ENCODE measurements at regions not wholly inside any gene's neighbourhood (a gene's known extent, or its start where the extent isn't known, plus 50 kb on each side); places are given as distances from the start of the nearest gene placed in this dataset.

GRCh38 chr5:168048486-168048885 lies 243.0 kb upstream of the WWC1 start:
- DNase-seq: no peak

DNA sequence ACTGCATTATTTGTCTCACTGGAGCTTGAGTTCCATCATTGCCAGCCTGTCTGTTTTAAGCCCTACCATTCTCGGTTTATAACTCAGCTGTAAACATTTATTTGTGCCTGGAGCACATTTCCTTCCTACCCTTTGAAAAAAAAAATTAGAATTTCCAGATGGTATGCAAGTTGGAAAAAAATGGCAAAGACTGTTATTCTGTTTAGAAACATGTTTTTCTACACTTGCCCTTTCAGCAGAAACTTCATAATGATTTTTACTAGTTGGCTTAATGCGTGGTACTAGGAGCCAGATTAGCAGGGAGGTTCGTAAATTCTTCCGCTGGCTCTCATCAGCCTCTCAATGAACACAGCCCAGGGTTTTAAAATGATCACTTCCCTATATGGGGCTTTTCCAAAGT lies 238.8 kb upstream of the WWC1 start:
- no peak for DNase-seq

DNA sequence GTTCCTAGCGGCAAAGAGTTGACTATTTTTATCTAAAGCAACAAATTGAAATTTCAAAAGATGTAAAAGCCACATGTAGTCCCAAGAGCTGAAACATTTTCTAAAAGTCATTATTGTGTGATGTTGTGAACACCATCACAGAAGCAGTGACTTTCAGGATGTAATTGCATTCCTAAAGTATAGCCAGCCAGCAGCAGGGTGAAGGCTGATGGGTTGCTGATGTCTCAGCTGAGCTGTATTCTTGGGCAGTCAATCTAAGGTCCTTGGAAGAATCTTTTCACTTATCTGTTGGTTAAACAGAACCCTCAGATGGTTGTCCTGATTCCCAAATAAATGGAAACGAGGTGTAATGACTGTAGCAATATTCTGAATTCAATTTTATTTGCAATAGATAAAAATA lies 237.4 kb upstream of the WWC1 start:
- DNase-seq: no peak

DNA sequence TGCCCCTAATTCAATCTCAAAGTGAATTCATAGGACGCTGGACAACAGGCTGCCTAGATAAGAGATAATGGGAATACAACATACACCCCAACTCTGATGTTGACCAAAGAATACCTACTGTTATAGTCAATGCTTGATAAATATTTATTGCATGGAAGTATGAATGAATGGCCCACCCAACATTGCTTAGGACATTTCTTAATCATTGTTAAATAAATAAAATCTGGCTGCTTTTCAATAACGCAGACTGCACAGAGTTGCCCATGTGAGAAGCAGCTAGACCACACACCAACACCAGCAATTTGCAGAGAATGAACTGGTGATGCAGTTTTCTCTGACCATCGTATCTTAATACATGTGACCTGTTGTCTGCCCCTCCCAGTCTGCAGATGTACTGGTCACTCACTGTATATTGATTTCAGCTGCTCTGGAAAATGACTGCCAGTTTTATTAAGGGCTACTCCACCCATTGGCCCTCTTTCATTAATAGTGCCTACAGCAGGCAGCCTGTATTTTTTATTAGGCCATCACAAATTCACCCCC lies 236.2 kb upstream of the WWC1 start:
- no peak for DNase-seq

- no peak for DNase-seq
Measured at GRCh38 chr5:168055961-168056360, 235.5 kb upstream of the WWC1 start.

- DNase-seq: no peak
Measured at GRCh38 chr5:168056499-168057182, 234.8 kb upstream of the WWC1 start.

- DNase-seq: no peak
Measured at GRCh38 chr5:168057905-168058304, 233.5 kb upstream of the WWC1 start.

GRCh38 chr5:168059131-168059530 lies 232.3 kb upstream of the WWC1 start:
- no peak for DNase-seq

GRCh38 chr5:168062239-168062638 lies 229.2 kb upstream of the WWC1 start:
- no peak for DNase-seq

- DNase-seq: no peak
Measured at GRCh38 chr5:168064457-168064856, 227.0 kb upstream of the WWC1 start.

- DNase-seq: no peak
Measured at GRCh38 chr5:168064933-168065622, 226.4 kb upstream of the WWC1 start.

- no peak for DNase-seq
Measured at GRCh38 chr5:168066536-168067208, 224.8 kb upstream of the WWC1 start.

GRCh38 chr5:168070761-168071160 lies 220.7 kb upstream of the WWC1 start:
- DNase-seq: no peak

GRCh38 chr5:168072665-168073064 lies 218.8 kb upstream of the WWC1 start:
- no peak for DNase-seq

DNA sequence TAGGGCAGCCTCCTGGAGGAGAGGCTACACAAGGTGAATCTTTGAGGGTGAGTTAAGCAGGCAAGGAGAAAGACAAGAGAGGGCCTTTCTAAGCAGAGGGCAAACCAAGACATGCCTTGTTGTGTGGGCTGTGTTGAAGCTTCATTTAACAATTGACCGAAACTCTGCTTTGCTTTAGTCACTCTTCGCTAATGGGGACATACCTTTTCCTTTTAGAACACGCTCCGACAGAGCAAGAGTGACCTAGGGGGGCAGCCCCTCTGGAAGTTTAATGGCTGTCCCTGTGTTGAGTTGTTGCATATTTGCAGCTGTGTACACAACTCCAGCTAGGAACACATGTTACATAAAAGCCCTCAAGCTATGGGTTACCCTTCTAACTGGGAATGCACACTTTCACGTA lies 218.1 kb upstream of the WWC1 start:
- no peak for DNase-seq

- DNase-seq: no peak
Measured at GRCh38 chr5:168073991-168074800, 217.2 kb upstream of the WWC1 start.

- DNase-seq: no peak
Measured at GRCh38 chr5:168075387-168075786, 216.1 kb upstream of the WWC1 start.

- no peak for DNase-seq
Measured at GRCh38 chr5:168076561-168076991, 214.9 kb upstream of the WWC1 start.

GRCh38 chr5:168085261-168086031 lies 206.0 kb upstream of the WWC1 start:
- DNase-seq: no peak

DNA sequence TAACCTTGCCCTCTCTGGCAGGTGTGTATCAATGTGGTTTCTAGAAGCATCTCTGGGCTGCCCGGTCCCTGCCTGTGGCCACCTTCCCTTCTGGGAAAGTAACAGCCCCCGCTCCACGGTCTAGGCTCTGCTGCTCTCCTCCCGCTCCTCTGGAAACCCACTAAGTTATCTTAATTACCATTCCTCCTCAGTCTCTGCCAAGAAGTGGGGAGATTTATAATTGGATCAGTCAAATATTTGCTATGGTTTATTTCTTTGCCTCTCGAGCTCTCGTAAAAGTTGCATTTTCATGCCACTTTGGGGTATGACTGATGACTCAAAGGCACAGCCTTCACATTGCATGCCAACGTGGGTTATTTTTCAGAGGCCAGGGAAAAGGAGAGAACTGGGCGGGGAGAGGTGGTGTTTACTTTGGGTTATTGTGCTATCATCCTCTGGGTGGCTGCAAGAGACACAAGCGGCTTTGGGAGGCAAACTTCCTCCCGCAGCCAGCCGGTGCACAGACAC lies 205.3 kb upstream of the WWC1 start:
- no peak for DNase-seq

GRCh38 chr5:168086746-168087145 lies 204.7 kb upstream of the WWC1 start:
- DNase-seq: no peak
